Neural progenitor cell (in vitro differentiated cells): ENCODE measurements at regions not wholly inside any gene's neighbourhood (a gene's known extent, or its start where the extent isn't known, plus 50 kb on each side); places are given as distances from the start of the nearest gene placed in this dataset.
A peak's percentile ranks its signal among the peaks of the same experiment; 100 is the strongest.

Experiments used
- DNase-seq: peaks from one replicate; pipeline ENCODE4 v3.0.0-alpha.2; 2016; ENCODE audit warnings: low spot score
- H2AFZ ChIP-seq: fragments of 200-600 bp; sonication (generic); replicated peaks from 2 replicates; pipeline ENCODE4 v1.6.1; 2016; ENCODE audit warnings: antibody characterized with exemption
- H3F3A ChIP-seq: fragments of 200-600 bp; sonication (generic); 2 replicates; pipeline ENCODE4 v1.6.1; 2016; ENCODE audit warnings: antibody characterized with exemption, low read depth
- H3K27ac ChIP-seq: fragments of 200-600 bp; sonication (generic); 2 replicates; pipeline ENCODE4 v1.5.1; 2016; ENCODE audit warnings: mild to moderate bottlenecking
- H3K27me3 ChIP-seq: fragments of 200-600 bp; sonication (generic); 2 replicates; pipeline ENCODE4 v1.6.1; 2016; ENCODE audit warnings: mild to moderate bottlenecking, moderate library complexity
- H3K36me3 ChIP-seq: fragments of 200-600 bp; sonication (generic); 2 replicates; pipeline ENCODE4 v1.5.1; 2016
- H3K4me1 ChIP-seq: fragments of 200-600 bp; sonication (generic); 2 replicates; pipeline ENCODE4 v1.6.1; 2016; ENCODE audit warnings: mixed run types
- H3K4me2 ChIP-seq: fragments of 200-600 bp; sonication (generic); 2 replicates; pipeline ENCODE4 v1.6.1; 2016
- H3K4me3 ChIP-seq: fragments of 200-600 bp; sonication (generic); 2 replicates; pipeline ENCODE4 v1.5.1; 2016
- H3K79me2 ChIP-seq: fragments of 200-600 bp; sonication (generic); 2 replicates; pipeline ENCODE4 v1.6.1; 2016; ENCODE audit warnings: low read depth
- H3K9ac ChIP-seq: fragments of 200-600 bp; sonication (generic); 2 replicates; pipeline ENCODE4 v1.6.1; 2016
- H3K9me3 ChIP-seq: fragments of 200-600 bp; sonication (generic); 2 replicates; pipeline ENCODE4 v1.5.1; 2016; ENCODE audit warnings: low read depth
- H4K20me1 ChIP-seq: fragments of 200-600 bp; sonication (generic); 2 replicates; pipeline ENCODE4 v1.6.1; 2016; ENCODE audit warnings: low read depth
- H3K27ac Mint-ChIP-seq: 3 replicates; pipeline ENCODE4 v1.8.0; 2021; ENCODE audit warnings: mixed read lengths
- H3K27me3 Mint-ChIP-seq: 2 replicates; pipeline ENCODE4 v1.8.0; 2022; ENCODE audit warnings: low read depth, mild to moderate bottlenecking, inconsistent platforms, moderate library complexity, mixed read lengths; ENCODE audit not compliant: insufficient read depth
- H3K36me3 Mint-ChIP-seq: 3 replicates; pipeline ENCODE4 v1.8.0; 2021; ENCODE audit warnings: mixed read lengths
- H3K4me1 Mint-ChIP-seq: 3 replicates; pipeline ENCODE4 v1.8.0; 2021; ENCODE audit warnings: mixed read lengths
- H3K4me3 Mint-ChIP-seq: 3 replicates; pipeline ENCODE4 v1.8.0; 2021; ENCODE audit warnings: mild to moderate bottlenecking, moderate library complexity, mixed read lengths
- H3K9me3 Mint-ChIP-seq: 3 replicates; pipeline ENCODE4 v1.8.0; 2020; ENCODE audit warnings: mixed read lengths
- EZH2 ChIP-seq: fragments of 200-600 bp; sonication (generic); IDR thresholded peaks from 2 replicates; pipeline ENCODE4 v1.6.1; 2017; ENCODE audit warnings: antibody characterized with exemption, mild to moderate bottlenecking, moderate library complexity
- EZH2phosphoT487 ChIP-seq: fragments of 200-600 bp; sonication (generic); IDR thresholded peaks from 2 replicates; pipeline ENCODE4 v1.6.1; 2017; ENCODE audit warnings: antibody characterized with exemption
- TF ChIP-seq, protein P1 (sequence below): fragments of 200-600 bp; sonication (generic); IDR thresholded peaks from 2 replicates; pipeline ENCODE4 v1.5.1; 2017; ENCODE audit warnings: antibody characterized with exemption, mild to moderate bottlenecking

DNA sequence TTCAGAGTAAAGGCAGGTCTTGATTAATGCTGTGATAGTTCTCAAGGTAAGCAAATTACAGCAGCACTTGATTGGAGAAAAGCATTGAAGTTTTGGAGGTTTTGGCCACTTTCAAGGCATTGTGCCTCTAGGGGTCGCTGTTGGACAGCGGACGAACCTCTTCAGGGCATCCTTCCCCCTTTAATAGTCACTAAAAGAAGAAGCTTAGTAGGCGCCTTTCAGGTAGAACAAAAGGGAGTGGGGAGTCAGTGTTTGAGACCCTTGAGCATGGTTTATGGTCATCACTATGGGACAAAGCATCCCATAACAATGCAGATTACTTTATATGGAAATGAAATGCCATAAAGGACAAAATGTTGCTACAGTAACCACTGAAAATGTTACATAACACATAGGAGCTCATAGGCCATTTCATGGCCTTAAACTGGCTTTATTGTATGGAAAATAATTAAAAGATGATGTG is 199.5 kb upstream of the DCN start:
- Histone ChIP-seq H3K4me1 (peaks cover 28% of the 10 kb centered on the region), H3K27me3 (no peaks in the 10 kb centered on the region), H2AFZ (peak overlapping the region; percentile 35), H4K20me1 (no peaks in the 10 kb centered on the region), H3K4me2 (peak overlapping the region; percentile 82), H3F3A (peaks cover 13% of the 10 kb centered on the region), H3K9me3 (no peaks in the 10 kb centered on the region), H3K9ac (peak overlapping the region; percentile 25), H3K79me2 (no peaks in the 10 kb centered on the region), H3K4me3 (peak overlapping the region; percentile 54), H3K36me3 (no peaks in the 10 kb centered on the region), H3K27ac (peak overlapping the region; percentile 88)
- Mint-ChIP-seq H3K9me3 (no peaks in the 10 kb centered on the region), H3K27me3 (no peaks in the 10 kb centered on the region), H3K4me1 (peaks cover 19% of the 10 kb centered on the region), H3K36me3 (no peaks in the 10 kb centered on the region), H3K27ac (peak overlapping the region; percentile 99), H3K4me3 (peak overlapping the region; percentile 92)
- no peak for TF ChIP-seq EZH2
- TF ChIP-seq, protein P1, sequence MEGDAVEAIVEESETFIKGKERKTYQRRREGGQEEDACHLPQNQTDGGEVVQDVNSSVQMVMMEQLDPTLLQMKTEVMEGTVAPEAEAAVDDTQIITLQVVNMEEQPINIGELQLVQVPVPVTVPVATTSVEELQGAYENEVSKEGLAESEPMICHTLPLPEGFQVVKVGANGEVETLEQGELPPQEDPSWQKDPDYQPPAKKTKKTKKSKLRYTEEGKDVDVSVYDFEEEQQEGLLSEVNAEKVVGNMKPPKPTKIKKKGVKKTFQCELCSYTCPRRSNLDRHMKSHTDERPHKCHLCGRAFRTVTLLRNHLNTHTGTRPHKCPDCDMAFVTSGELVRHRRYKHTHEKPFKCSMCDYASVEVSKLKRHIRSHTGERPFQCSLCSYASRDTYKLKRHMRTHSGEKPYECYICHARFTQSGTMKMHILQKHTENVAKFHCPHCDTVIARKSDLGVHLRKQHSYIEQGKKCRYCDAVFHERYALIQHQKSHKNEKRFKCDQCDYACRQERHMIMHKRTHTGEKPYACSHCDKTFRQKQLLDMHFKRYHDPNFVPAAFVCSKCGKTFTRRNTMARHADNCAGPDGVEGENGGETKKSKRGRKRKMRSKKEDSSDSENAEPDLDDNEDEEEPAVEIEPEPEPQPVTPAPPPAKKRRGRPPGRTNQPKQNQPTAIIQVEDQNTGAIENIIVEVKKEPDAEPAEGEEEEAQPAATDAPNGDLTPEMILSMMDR, result peak; percentile 94
- peak; percentile 95 for DNase-seq

DNA sequence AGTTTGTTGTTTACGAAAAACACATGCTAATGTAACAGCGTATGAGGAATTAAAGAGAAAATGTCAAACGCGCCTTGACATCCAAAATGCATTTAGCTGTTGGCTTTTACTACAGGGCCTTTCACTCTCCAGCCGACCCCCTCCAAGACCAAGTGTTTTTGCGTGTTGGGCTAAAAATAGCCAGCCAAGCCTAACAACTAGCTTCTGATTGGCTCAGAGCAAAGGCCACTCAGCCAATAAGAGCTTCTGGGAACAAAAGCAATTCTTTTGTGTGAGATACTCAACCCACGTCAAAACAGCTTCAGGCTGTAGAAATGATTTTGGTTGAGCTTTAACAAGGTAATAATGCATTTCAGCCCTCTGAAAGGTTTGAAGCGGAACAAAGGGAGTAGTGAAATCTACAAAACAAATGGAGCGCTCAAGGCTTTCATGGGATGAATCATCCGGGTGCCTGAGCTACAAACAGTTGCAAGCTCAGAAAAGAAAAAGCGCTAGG is 198.7 kb upstream of the DCN start:
- H3K27me3 Mint-ChIP-seq, result no peaks in the 10 kb centered on the region
- no peak overlapping the region for H3K9ac ChIP-seq
- no peaks in the 10 kb centered on the region for H3K79me2 ChIP-seq
- H3K36me3 ChIP-seq, result no peaks in the 10 kb centered on the region
- H3K4me3 Mint-ChIP-seq, result peak overlapping the region; percentile 92
- peak overlapping the region; percentile 99 for H3K27ac Mint-ChIP-seq
- peak; percentile 89 for DNase-seq
- H3K4me1 ChIP-seq, result peaks cover 34% of the 10 kb centered on the region
- peak overlapping the region; percentile 35 for H2AFZ ChIP-seq
- no peaks in the 10 kb centered on the region for H4K20me1 ChIP-seq
- H3F3A ChIP-seq, result peaks cover 13% of the 10 kb centered on the region
- H3K36me3 Mint-ChIP-seq, result no peaks in the 10 kb centered on the region
- peak overlapping the region; percentile 82 for H3K4me2 ChIP-seq
- peak overlapping the region; percentile 88 for H3K27ac ChIP-seq
- no peaks in the 10 kb centered on the region for H3K9me3 Mint-ChIP-seq
- H3K4me3 ChIP-seq, result peak overlapping the region; percentile 54
- TF ChIP-seq, protein P1, result no peak
- no peaks in the 10 kb centered on the region for H3K9me3 ChIP-seq
- peaks cover 19% of the 10 kb centered on the region for H3K4me1 Mint-ChIP-seq
- no peaks in the 10 kb centered on the region for H3K27me3 ChIP-seq

DNA sequence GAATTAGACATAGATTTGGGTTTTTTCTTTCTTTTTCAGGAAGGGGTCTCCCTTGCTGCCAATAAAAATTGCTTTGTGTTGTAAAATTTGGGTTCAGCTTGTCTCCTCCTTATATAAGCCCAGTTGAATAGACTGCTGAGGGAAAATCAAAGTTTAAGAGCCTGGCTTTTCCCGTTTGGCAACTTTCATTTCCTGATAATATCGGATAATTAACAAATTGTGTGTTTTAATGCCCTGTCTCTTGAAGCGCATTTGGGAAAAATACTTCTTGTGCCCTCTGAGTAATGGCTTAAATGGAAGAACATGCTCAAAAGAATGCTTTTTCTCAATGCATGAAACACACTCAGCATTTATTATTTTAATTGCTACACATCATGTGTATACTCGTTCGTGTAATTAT is 198.0 kb upstream of the DCN start:
- Histone ChIP-seq H3K27ac (peak overlapping the region; percentile 88), H4K20me1 (no peaks in the 10 kb centered on the region), H3K9ac (no peak overlapping the region), H3K4me2 (peak overlapping the region; percentile 82), H3K36me3 (no peaks in the 10 kb centered on the region), H3F3A (peaks cover 13% of the 10 kb centered on the region), H3K9me3 (no peaks in the 10 kb centered on the region), H3K79me2 (no peaks in the 10 kb centered on the region), H3K27me3 (no peaks in the 10 kb centered on the region), H3K4me1 (peaks cover 34% of the 10 kb centered on the region), H2AFZ (no peak overlapping the region), H3K4me3 (peak overlapping the region; percentile 54)
- H3K27ac Mint-ChIP-seq, result no peak overlapping the region
- TF ChIP-seq EZH2phosphoT487 (no peak), EZH2 (no peak)
- TF ChIP-seq, protein P1, result no peak
- H3K27me3 Mint-ChIP-seq, result no peaks in the 10 kb centered on the region
- H3K9me3 Mint-ChIP-seq, result no peaks in the 10 kb centered on the region
- H3K4me1 Mint-ChIP-seq, result peaks cover 19% of the 10 kb centered on the region
- H3K4me3 Mint-ChIP-seq, result no peak overlapping the region
- no peak for DNase-seq
- H3K36me3 Mint-ChIP-seq, result no peaks in the 10 kb centered on the region
